Body of pancreas (tissue), 4 donors: ENCODE measurements at regions not wholly inside any gene's neighbourhood (a gene's known extent, or its start where the extent isn't known, plus 50 kb on each side); places are given as distances from the start of the nearest gene placed in this dataset.
A peak's percentile ranks its signal among the peaks of the same experiment; 100 is the strongest.

Experiments
- ATAC-seq: fragments of 150-250 bp; one replicate; pipeline ENCODE4 v1.9.1; 2016
- DNase-seq, 4 donors: peaks; one replicate each; pipeline ENCODE4 v3.0.0-alpha.2; 2019
- H3K27ac ChIP-seq, 4 donors: fragments of 200-600 bp; sonication (generic); 1 replicate in 3 of 4; 2 replicates in 1 of 4; pipeline versions ENCODE4 v1.5.1 to v1.6.1; 2016 to 2019; ENCODE audit warnings: mild to moderate bottlenecking in 1 of 4, mixed read lengths in 1 of 4, moderate library complexity in 1 of 4
- H3K27me3 ChIP-seq, 2 donors: fragments of 200-600 bp; sonication (generic); one replicate each; pipeline ENCODE4 v1.6.0; 2016; ENCODE audit warnings: mild to moderate bottlenecking in 1 of 2
- H3K36me3 ChIP-seq, 2 donors: fragments of 200-600 bp; sonication (generic); replicated peaks in 1 of 2; 2 replicates each; pipeline ENCODE4 v1.5.1; 2016; ENCODE audit warnings: low read depth in 2 of 2; ENCODE audit not compliant: insufficient read depth in 1 of 2
- H3K4me1 ChIP-seq: fragments of 200-600 bp; sonication (generic); one replicate; pipeline ENCODE4 v1.6.0; 2016
- H3K4me3 ChIP-seq, 2 donors: fragments of 200-600 bp; sonication (generic); 1 replicate in 1 of 2; 2 replicates in 1 of 2; pipeline ENCODE4 v1.5.1; 2016 to 2019
- H3K9me3 ChIP-seq, 3 donors: fragments of 200-600 bp; sonication (generic); 1 replicate in 2 of 3; 2 replicates in 1 of 3; pipeline ENCODE4 v1.5.1; 2016
- POLR2A ChIP-seq, 3 donors: fragments of 450-650 bp; IDR thresholded peaks; one replicate each; pipeline ENCODE4 v1.6.1; 2016; ENCODE audit warnings: antibody characterized with exemption in 3 of 3, mild to moderate bottlenecking in 2 of 3
- WGBS, 2 donors: methylation state at CpG; one replicate each; pipeline ENCODE4 v1.1.5; 2017; 5-methylcytosine and 5-hydroxymethylcytosine counted together
- intact Hi-C: fragments of 100-400 bp; cut with DNase I; formaldehyde crosslinking; loops from one replicate; pipeline ENCODE4 v1.15.1; 2023
- TF ChIP-seq, protein P1 (sequence below), 7 experiments: fragments of 450-650 bp in 4 of 7; fragments of 200-600 bp in 3 of 7; sonication (generic) in 3 of 7; IDR thresholded peaks; one replicate each; pipeline ENCODE4 v1.5.1; 2016 to 2019; ENCODE audit warnings: antibody characterized with exemption in 7 of 7

GRCh38 chrY:15415165-15415564 lies 890.8 kb downstream of the NLGN4Y start:
- intact Hi-C loops = no loop called here
- H3K27ac ChIP-seq = no peak overlapping the region
- no peaks in the 10 kb centered on the region for H3K36me3 ChIP-seq
- no peak for ATAC-seq
- peaks cover 4% of the 10 kb centered on the region for H3K4me1 ChIP-seq
- H3K4me3 ChIP-seq = no peak overlapping the region
- no peaks in the 10 kb centered on the region for H3K9me3 ChIP-seq
- H3K27me3 ChIP-seq = no peaks in the 10 kb centered on the region
- no peak for DNase-seq
- 75 to 88% methylated on average over 1 of the region's 1 CpG for WGBS, 2 donors
- TF ChIP-seq, protein P1, sequence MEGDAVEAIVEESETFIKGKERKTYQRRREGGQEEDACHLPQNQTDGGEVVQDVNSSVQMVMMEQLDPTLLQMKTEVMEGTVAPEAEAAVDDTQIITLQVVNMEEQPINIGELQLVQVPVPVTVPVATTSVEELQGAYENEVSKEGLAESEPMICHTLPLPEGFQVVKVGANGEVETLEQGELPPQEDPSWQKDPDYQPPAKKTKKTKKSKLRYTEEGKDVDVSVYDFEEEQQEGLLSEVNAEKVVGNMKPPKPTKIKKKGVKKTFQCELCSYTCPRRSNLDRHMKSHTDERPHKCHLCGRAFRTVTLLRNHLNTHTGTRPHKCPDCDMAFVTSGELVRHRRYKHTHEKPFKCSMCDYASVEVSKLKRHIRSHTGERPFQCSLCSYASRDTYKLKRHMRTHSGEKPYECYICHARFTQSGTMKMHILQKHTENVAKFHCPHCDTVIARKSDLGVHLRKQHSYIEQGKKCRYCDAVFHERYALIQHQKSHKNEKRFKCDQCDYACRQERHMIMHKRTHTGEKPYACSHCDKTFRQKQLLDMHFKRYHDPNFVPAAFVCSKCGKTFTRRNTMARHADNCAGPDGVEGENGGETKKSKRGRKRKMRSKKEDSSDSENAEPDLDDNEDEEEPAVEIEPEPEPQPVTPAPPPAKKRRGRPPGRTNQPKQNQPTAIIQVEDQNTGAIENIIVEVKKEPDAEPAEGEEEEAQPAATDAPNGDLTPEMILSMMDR (IDR thresholded peaks at IDR 0.05) = no peak
- TF ChIP-seq POLR2A (IDR thresholded peaks at IDR 0.05) = no peak

GRCh38 chrY:15418613-15419012 lies 894.3 kb downstream of the NLGN4Y start:
- ATAC-seq (no peak), DNase-seq (no peak)
- no peak overlapping the region for H3K4me3 ChIP-seq
- H3K4me1 ChIP-seq = peaks cover 4% of the 10 kb centered on the region
- no peaks in the 10 kb centered on the region for H3K36me3 ChIP-seq
- TF ChIP-seq POLR2A (IDR thresholded peaks at IDR 0.05) = no peak
- TF ChIP-seq, protein P1 (IDR thresholded peaks at IDR 0.05) = no peak
- H3K27me3 ChIP-seq = no peaks in the 10 kb centered on the region
- H3K27ac ChIP-seq = no peak overlapping the region
- intact Hi-C loops = no loop called here
- no peaks in the 10 kb centered on the region for H3K9me3 ChIP-seq

DNA sequence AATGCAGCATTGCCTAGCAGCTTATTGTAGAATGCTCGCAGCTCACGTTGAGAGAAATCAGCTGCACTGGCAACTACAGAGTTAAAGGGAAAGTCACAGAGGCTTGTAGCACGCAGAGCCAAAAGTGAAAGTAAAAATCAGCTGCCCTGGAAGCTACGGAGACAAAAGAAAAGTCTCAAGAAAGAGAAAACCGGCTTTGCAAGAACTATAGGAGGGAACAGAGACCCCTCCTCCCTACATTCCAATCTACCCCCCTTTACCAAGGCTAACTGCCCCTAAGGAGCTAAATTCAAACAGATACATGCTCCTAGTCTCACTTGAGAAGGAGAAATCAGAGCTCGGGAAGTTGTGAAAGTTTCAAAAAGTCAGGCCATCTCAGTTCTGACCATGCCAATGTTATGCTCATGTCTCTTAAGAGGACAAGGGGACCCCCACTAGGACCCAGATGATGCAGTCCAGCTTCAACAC lies 900.4 kb downstream of the NLGN4Y start:
- Histone ChIP-seq H3K27me3 (no peaks in the 10 kb centered on the region), H3K36me3 (no peaks in the 10 kb centered on the region), H3K27ac (peak overlapping the region in 2 of 4 donors; percentile 69 to 71), H3K4me3 (peak overlapping the region in 1 of 2 donors; percentile 15), H3K9me3 (no peaks in the 10 kb centered on the region), H3K4me1 (peaks cover 5% of the 10 kb centered on the region)
- DNase-seq (peak in 2 of 4 donors; percentile 9 to 13), ATAC-seq (peak; percentile 64)
- WGBS, 2 donors = 0% methylated on average over 6 of the region's 6 CpGs
- intact Hi-C loops = no loop called here
- no peak for TF ChIP-seq POLR2A (IDR thresholded peaks at IDR 0.05)

DNA sequence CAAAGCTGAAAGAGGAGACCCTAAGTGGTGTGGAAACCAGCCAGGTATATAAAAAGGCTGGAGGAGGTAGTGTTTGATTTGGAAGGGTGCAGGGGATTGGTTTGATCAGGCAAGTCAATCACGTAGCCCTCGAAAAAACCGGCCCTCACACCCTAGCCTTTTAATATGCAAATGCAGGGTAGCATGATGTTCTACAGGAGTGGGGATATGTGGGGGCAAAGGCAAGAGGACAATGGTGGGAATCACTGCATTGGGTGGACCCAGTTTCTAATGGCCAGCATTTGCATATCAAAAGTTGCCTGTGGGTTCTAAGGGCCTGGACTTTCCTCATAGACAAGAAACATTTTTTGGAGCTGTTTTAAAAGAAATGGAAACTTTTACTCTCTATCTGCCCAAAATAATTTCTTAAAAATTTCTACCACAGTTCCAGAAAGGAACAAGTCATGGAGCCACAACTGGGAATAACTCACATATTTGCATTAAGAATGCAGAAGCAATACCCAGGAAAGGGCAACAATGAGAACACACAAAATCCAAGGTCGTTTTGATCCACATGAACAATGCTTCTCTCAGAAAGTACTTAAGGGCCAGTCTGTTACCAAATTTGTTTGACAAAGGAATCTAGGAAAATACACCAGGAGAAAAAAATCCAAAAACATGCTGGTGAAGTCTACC lies 915.8 kb downstream of the NLGN4Y start:
- Histone ChIP-seq H3K27me3 (no peaks in the 10 kb centered on the region), H3K9me3 (no peaks in the 10 kb centered on the region), H3K27ac (no peak overlapping the region), H3K4me1 (no peaks in the 10 kb centered on the region), H3K36me3 (no peaks in the 10 kb centered on the region), H3K4me3 (no peak overlapping the region)
- ATAC-seq (no peak), DNase-seq (no peak)
- TF ChIP-seq, protein P1 (IDR thresholded peaks at IDR 0.05) = no peak
- TF ChIP-seq POLR2A (IDR thresholded peaks at IDR 0.05) = no peak
- intact Hi-C loops = no loop called here
- WGBS, 2 donors = 70 to 76% methylated on average over 4 of the region's 4 CpGs

GRCh38 chrY:15440696-15441408 lies 916.5 kb downstream of the NLGN4Y start:
- Histone ChIP-seq H3K27ac (no peak overlapping the region), H3K9me3 (no peaks in the 10 kb centered on the region), H3K36me3 (no peaks in the 10 kb centered on the region), H3K4me1 (no peaks in the 10 kb centered on the region), H3K27me3 (no peaks in the 10 kb centered on the region), H3K4me3 (no peak overlapping the region)
- DNase-seq (no peak), ATAC-seq (no peak)
- 60 to 69% methylated on average over 8 of the region's 8 CpGs for WGBS, 2 donors
- intact Hi-C loops = no loop called here
- TF ChIP-seq, protein P1 (IDR thresholded peaks at IDR 0.05) = no peak
- no peak for TF ChIP-seq POLR2A (IDR thresholded peaks at IDR 0.05)
